Hepatocyte (in vitro differentiated cells): ENCODE measurements at regions not wholly inside any gene's neighbourhood (a gene's known extent, or its start where the extent isn't known, plus 50 kb on each side); places are given as distances from the start of the nearest gene placed in this dataset.

Experiments used
- DNase-seq: peaks from one replicate; pipeline ENCODE4 v3.0.0-alpha.2; 2016; ENCODE audit warnings: low spot score
- H2AFZ ChIP-seq: fragments of 200-600 bp; sonication (generic); 2 replicates; pipeline ENCODE4 v1.6.0; 2016; ENCODE audit warnings: antibody characterized with exemption, mild to moderate bottlenecking
- H3K27ac ChIP-seq: fragments of 200-600 bp; sonication (generic); 2 replicates; pipeline ENCODE4 v1.5.1; 2016; ENCODE audit warnings: mild to moderate bottlenecking
- H3K27me3 ChIP-seq: fragments of 200-600 bp; sonication (generic); 2 replicates; pipeline ENCODE4 v1.6.1; 2016
- H3K36me3 ChIP-seq: fragments of 200-600 bp; sonication (generic); replicated peaks from 2 replicates; pipeline ENCODE4 v1.5.1; 2016; ENCODE audit warnings: low read depth; ENCODE audit not compliant: insufficient read depth
- H3K4me1 ChIP-seq: fragments of 200-600 bp; sonication (generic); 2 replicates; pipeline ENCODE4 v1.5.1; 2016; ENCODE audit warnings: mild to moderate bottlenecking, moderate library complexity; ENCODE audit not compliant: insufficient read depth
- H3K4me2 ChIP-seq: fragments of 200-600 bp; sonication (generic); 2 replicates; pipeline ENCODE4 v1.6.0; 2016
- H3K4me3 ChIP-seq: fragments of 200-600 bp; sonication (generic); 2 replicates; pipeline ENCODE4 v1.5.1; 2016; ENCODE audit warnings: mild to moderate bottlenecking
- H3K79me2 ChIP-seq: fragments of 200-600 bp; sonication (generic); 2 replicates; pipeline ENCODE4 v1.6.0; 2017; ENCODE audit warnings: mild to moderate bottlenecking
- H3K9me2 ChIP-seq: fragments of 200-600 bp; sonication (generic); replicated peaks from 2 replicates; pipeline ENCODE4 v1.6.0; 2017; ENCODE audit warnings: mild to moderate bottlenecking; ENCODE audit not compliant: insufficient read depth
- H3K9me3 ChIP-seq: fragments of 200-600 bp; sonication (generic); 2 replicates; pipeline ENCODE4 v1.5.1; 2016; ENCODE audit warnings: low read depth, mild to moderate bottlenecking
- H4K20me1 ChIP-seq: fragments of 200-600 bp; sonication (generic); 2 replicates; pipeline ENCODE4 v1.6.0; 2016; ENCODE audit warnings: mild to moderate bottlenecking; ENCODE audit not compliant: insufficient read depth, poor library complexity, severe bottlenecking
- CTCF ChIP-seq: fragments of 200-600 bp; sonication (generic); IDR thresholded peaks from 2 replicates; pipeline ENCODE4 v1.5.1; 2016; ENCODE audit warnings: antibody characterized with exemption, mild to moderate bottlenecking; ENCODE audit not compliant: poor library complexity
- EZH2 ChIP-seq: fragments of 200-600 bp; sonication (generic); IDR thresholded peaks from 2 replicates; pipeline ENCODE4 v1.6.1; 2016; ENCODE audit warnings: antibody characterized with exemption, mild to moderate bottlenecking, borderline replicate concordance
- EZH2phosphoT487 ChIP-seq: fragments of 200-600 bp; sonication (generic); IDR thresholded peaks from one replicate; pipeline ENCODE4 v1.6.1; 2018; ENCODE audit warnings: antibody characterized with exemption, mild to moderate bottlenecking, low read depth, moderate library complexity; ENCODE audit not compliant: unreplicated experiment, severe bottlenecking
- WGBS: methylation state at CpG from one replicate; pipeline ENCODE4 v1.1.6; 2016; ENCODE audit warnings: low lambda C conversion rate; ENCODE audit errors: missing lambda C conversion rate; 5-methylcytosine and 5-hydroxymethylcytosine counted together

- Histone ChIP-seq H3K9me2 (no peaks in the 10 kb centered on the region), H3K4me1 (peaks cover 4% of the 10 kb centered on the region), H3K36me3 (no peaks in the 10 kb centered on the region), H3K4me2 (no peak overlapping the region), H3K9me3 (no peaks in the 10 kb centered on the region), H3K4me3 (no peak overlapping the region), H2AFZ (peak overlapping the region; percentile 49), H3K79me2 (no peaks in the 10 kb centered on the region), H3K27me3 (no peaks in the 10 kb centered on the region), H4K20me1 (no peaks in the 10 kb centered on the region), H3K27ac (peak overlapping the region; percentile 66)
- TF ChIP-seq EZH2phosphoT487, result no peak
- no peak for TF ChIP-seq CTCF
- TF ChIP-seq EZH2, result no peak
- WGBS, result 91% methylated on average over 1 of the region's 1 CpG
- DNase-seq, result no peak
These were observed 286.8 kb upstream of the RPS23 start for GRCh38 chr5:82564963-82565362.

GRCh38 chr5:82563745-82564144 is 285.6 kb upstream of the RPS23 start:
- H3K27me3 ChIP-seq, result no peaks in the 10 kb centered on the region
- no peaks in the 10 kb centered on the region for H3K79me2 ChIP-seq
- no peak overlapping the region for H3K27ac ChIP-seq
- TF ChIP-seq CTCF (no peak), EZH2 (no peak), EZH2phosphoT487 (no peak)
- H2AFZ ChIP-seq, result no peak overlapping the region
- DNase-seq, result no peak
- H4K20me1 ChIP-seq, result no peaks in the 10 kb centered on the region
- no peaks in the 10 kb centered on the region for H3K9me2 ChIP-seq
- H3K9me3 ChIP-seq, result no peaks in the 10 kb centered on the region
- no peak overlapping the region for H3K4me2 ChIP-seq
- peaks cover 4% of the 10 kb centered on the region for H3K4me1 ChIP-seq
- H3K4me3 ChIP-seq, result no peak overlapping the region
- H3K36me3 ChIP-seq, result no peaks in the 10 kb centered on the region

- 92% methylated on average over 6 of the region's 6 CpGs for WGBS
- no peak for TF ChIP-seq EZH2
- TF ChIP-seq CTCF, result no peak
- TF ChIP-seq EZH2phosphoT487, result no peak
- Histone ChIP-seq H3K9me3 (no peaks in the 10 kb centered on the region), H3K27me3 (no peaks in the 10 kb centered on the region), H3K36me3 (no peaks in the 10 kb centered on the region), H3K4me1 (peaks cover 4% of the 10 kb centered on the region), H3K4me3 (no peak overlapping the region), H2AFZ (no peak overlapping the region), H3K79me2 (no peaks in the 10 kb centered on the region), H3K27ac (no peak overlapping the region), H4K20me1 (no peaks in the 10 kb centered on the region), H3K4me2 (no peak overlapping the region), H3K9me2 (no peaks in the 10 kb centered on the region)
- DNase-seq, result no peak
These were observed 284.6 kb upstream of the RPS23 start for GRCh38 chr5:82562696-82563240.

- Histone ChIP-seq H3K4me3 (no peak overlapping the region), H4K20me1 (no peaks in the 10 kb centered on the region), H3K27me3 (no peaks in the 10 kb centered on the region), H3K9me3 (no peaks in the 10 kb centered on the region), H3K9me2 (no peaks in the 10 kb centered on the region), H3K4me2 (no peak overlapping the region), H3K79me2 (no peaks in the 10 kb centered on the region), H2AFZ (no peak overlapping the region), H3K36me3 (no peaks in the 10 kb centered on the region), H3K27ac (no peak overlapping the region), H3K4me1 (peaks cover 4% of the 10 kb centered on the region)
- WGBS, result 68% methylated on average over 2 of the region's 2 CpGs
- no peak for TF ChIP-seq EZH2phosphoT487
- no peak for TF ChIP-seq EZH2
- TF ChIP-seq CTCF, result no peak
- DNase-seq, result no peak
These were observed 283.6 kb upstream of the RPS23 start for GRCh38 chr5:82561797-82562196.
